ENCODE measurements at regions not wholly inside any gene's neighbourhood (a gene's known extent, or its start where the extent isn't known, plus 50 kb on each side); places are given as distances from the start of the nearest gene placed in this dataset.

DNA sequence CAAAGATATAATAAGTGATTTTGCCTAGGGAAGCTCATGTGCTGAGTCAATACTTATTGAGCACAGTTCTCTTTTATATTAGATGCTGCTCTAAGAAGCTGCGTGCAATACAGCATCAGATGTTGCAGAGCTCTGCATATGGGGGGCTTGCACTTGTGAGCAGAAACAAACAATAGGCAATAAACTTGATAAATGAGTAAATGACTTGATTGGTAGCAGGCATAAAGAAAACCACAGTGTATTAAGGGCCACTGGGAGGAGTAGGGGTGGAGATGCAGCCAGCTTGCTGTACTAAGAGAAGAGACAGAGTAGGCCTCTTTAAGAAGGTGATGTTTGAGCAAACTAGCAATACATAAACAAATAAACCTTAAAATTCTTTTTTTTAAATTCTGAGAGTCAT is 598.5 kb upstream of the ADAMTS5 start:
- Histone ChIP-seq H3K36me3 (ENCODE audit: control insufficient read depth, insufficient read depth, low read length) (no peaks in the 10 kb centered on the region), H3K4me3 (ENCODE audit: low read depth in 2 of 2, low read length in 2 of 2) (no peak overlapping the region), H3K27me3 (ENCODE audit: control insufficient read depth, insufficient read depth, low read length) (no peaks in the 10 kb centered on the region), H3K9me3 (ENCODE audit: control insufficient read depth, insufficient read depth, low read depth, low read length) (no peaks in the 10 kb centered on the region), H3K27ac (ENCODE audit: low read length) (no peak overlapping the region), H3K4me1 (ENCODE audit: control insufficient read depth, insufficient read depth, low read length) (no peaks in the 10 kb centered on the region)
- no TSS peak for BruUV-seq (replicated peaks)
- ChIA-PET CTCF (no interaction called here), POLR2A (interaction anchor here (0.7 kb wide), 1 partner anchor 233 kb away, joined by 3 read pairs; no protein-coding TSS in a partner anchor)
- ATAC-seq (no peak), DNase-seq (ENCODE audit: low read depth, low spot score) (no peak)
- intact Hi-C loops (cut with micrococcal nuclease; ENCODE audit: unreplicated experiment) (no loop called here), in situ Hi-C loops (cut with HindIII; ENCODE audit: low pct_unique_long_range_greater_than_20kb, low sequenced_read_pairs) (no loop called here)
- TF ChIP-seq TCF7L2 (IDR thresholded peaks at IDR 0.05; ENCODE audit: low read depth, low read length) (no peak), POLR2AphosphoS5 (IDR thresholded peaks at IDR 0.05; ENCODE audit: low read depth, low read length) (no peak), SIN3A (IDR thresholded peaks at IDR 0.05; ENCODE audit: borderline replicate concordance, insufficient read depth, low read depth, low read length) (no peak)
- TF ChIP-seq, protein P1, sequence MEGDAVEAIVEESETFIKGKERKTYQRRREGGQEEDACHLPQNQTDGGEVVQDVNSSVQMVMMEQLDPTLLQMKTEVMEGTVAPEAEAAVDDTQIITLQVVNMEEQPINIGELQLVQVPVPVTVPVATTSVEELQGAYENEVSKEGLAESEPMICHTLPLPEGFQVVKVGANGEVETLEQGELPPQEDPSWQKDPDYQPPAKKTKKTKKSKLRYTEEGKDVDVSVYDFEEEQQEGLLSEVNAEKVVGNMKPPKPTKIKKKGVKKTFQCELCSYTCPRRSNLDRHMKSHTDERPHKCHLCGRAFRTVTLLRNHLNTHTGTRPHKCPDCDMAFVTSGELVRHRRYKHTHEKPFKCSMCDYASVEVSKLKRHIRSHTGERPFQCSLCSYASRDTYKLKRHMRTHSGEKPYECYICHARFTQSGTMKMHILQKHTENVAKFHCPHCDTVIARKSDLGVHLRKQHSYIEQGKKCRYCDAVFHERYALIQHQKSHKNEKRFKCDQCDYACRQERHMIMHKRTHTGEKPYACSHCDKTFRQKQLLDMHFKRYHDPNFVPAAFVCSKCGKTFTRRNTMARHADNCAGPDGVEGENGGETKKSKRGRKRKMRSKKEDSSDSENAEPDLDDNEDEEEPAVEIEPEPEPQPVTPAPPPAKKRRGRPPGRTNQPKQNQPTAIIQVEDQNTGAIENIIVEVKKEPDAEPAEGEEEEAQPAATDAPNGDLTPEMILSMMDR (IDR thresholded peaks at IDR 0.05) = no peak
- TF ChIP-seq, protein P2, sequence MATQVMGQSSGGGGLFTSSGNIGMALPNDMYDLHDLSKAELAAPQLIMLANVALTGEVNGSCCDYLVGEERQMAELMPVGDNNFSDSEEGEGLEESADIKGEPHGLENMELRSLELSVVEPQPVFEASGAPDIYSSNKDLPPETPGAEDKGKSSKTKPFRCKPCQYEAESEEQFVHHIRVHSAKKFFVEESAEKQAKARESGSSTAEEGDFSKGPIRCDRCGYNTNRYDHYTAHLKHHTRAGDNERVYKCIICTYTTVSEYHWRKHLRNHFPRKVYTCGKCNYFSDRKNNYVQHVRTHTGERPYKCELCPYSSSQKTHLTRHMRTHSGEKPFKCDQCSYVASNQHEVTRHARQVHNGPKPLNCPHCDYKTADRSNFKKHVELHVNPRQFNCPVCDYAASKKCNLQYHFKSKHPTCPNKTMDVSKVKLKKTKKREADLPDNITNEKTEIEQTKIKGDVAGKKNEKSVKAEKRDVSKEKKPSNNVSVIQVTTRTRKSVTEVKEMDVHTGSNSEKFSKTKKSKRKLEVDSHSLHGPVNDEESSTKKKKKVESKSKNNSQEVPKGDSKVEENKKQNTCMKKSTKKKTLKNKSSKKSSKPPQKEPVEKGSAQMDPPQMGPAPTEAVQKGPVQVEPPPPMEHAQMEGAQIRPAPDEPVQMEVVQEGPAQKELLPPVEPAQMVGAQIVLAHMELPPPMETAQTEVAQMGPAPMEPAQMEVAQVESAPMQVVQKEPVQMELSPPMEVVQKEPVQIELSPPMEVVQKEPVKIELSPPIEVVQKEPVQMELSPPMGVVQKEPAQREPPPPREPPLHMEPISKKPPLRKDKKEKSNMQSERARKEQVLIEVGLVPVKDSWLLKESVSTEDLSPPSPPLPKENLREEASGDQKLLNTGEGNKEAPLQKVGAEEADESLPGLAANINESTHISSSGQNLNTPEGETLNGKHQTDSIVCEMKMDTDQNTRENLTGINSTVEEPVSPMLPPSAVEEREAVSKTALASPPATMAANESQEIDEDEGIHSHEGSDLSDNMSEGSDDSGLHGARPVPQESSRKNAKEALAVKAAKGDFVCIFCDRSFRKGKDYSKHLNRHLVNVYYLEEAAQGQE (IDR thresholded peaks at IDR 0.05; ENCODE audit: insufficient read depth in 1 of 2, low read depth in 2 of 2, low read length in 1 of 2) = no peak

DNA sequence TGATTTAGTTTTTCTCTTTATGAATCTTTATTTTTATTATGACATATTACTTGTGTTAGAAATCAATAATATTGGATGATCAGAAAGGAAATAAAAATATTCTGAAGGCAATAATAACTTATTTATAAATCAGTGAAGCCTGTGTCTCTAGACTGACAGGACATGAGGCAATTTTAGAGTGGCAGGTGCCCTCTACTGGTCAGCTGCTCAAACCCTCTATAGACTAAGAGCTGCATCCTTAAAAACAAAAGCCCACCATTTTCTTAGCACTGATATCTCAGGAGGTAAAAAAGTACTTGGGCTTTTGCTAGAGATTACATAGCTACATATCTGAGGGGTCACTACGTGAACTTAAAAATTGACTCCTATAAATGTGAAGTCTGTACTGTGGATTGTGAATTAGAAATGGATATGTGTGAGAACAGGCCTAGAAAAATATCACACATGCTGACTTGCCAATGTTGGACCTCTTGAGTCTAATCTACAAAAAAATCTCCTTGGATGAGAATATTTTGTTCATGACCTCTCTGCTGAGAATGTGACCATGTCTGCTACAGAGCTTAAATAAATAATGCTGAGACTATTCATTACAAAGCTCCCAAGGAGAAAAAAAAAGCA is 597.9 kb upstream of the ADAMTS5 start:
- ATAC-seq (no peak), DNase-seq (ENCODE audit: low read depth, low spot score) (no peak)
- intact Hi-C loops (cut with micrococcal nuclease; ENCODE audit: unreplicated experiment) = no loop called here
- no TSS peak for BruUV-seq (replicated peaks)
- H3K36me3 ChIP-seq (ENCODE audit: control insufficient read depth, insufficient read depth, low read length) = no peaks in the 10 kb centered on the region
- TF ChIP-seq POLR2AphosphoS5 (IDR thresholded peaks at IDR 0.05; ENCODE audit: low read depth, low read length) = no peak
- TF ChIP-seq, protein P1 (IDR thresholded peaks at IDR 0.05) = peak; percentile 53; the same call in 1 of the 2 replicates
- POLR2A ChIA-PET = interaction anchor here (0.7 kb wide), 1 partner anchor 233 kb away, joined by 3 read pairs; no protein-coding TSS in a partner anchor
- CTCF ChIA-PET = interaction anchor here (0.6 kb wide), 1 partner anchor 462 kb away, joined by 10 read pairs; no protein-coding TSS in a partner anchor
- in situ Hi-C loops (cut with HindIII; ENCODE audit: low pct_unique_long_range_greater_than_20kb, low sequenced_read_pairs) = no loop called here
- no peaks in the 10 kb centered on the region for H3K27me3 ChIP-seq (ENCODE audit: control insufficient read depth, insufficient read depth, low read length)
- no peaks in the 10 kb centered on the region for H3K9me3 ChIP-seq (ENCODE audit: control insufficient read depth, insufficient read depth, low read depth, low read length)
- H3K4me3 ChIP-seq (ENCODE audit: low read depth in 2 of 2, low read length in 2 of 2) = no peak overlapping the region
- H3K4me1 ChIP-seq (ENCODE audit: control insufficient read depth, insufficient read depth, low read length) = no peaks in the 10 kb centered on the region
- no peak overlapping the region for H3K27ac ChIP-seq (ENCODE audit: low read length)
